GM21515 (cell line): ENCODE measurements at regions not wholly inside any gene's neighbourhood (a gene's known extent, or its start where the extent isn't known, plus 50 kb on each side); places are given as distances from the start of the nearest gene placed in this dataset.

Experiments used
- ATAC-seq: cut with Tn5 transposase; IDR thresholded peaks from one replicate; pipeline ENCODE4 v1.9.1; 2021; ENCODE audit not compliant: unreplicated experiment

- no peak for ATAC-seq
Measured at GRCh38 chr4:124188595-124188994, 523.9 kb downstream of the ANKRD50 start.

GRCh38 chr4:124189545-124189944 lies 523.0 kb downstream of the ANKRD50 start:
- no peak for ATAC-seq

DNA sequence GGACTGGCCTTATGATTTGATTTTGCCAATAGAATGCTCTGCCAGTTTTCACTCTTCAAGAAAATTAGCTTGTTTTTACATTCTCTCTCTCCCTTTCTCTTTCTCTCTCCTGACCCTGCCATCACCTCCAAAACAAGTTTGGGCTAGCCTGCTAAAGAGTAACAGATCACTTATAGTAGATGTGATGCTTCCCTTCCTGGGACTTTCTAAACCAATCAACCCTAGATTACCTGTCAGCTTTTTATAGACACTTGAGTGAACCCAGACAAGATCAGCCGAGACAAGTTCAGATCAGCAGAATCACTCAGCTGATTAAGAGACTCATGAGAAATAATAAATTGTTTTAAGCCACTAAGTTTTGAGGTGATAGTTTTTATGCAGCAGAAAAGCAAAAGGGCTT lies 521.2 kb downstream of the ANKRD50 start:
- no peak for ATAC-seq

DNA sequence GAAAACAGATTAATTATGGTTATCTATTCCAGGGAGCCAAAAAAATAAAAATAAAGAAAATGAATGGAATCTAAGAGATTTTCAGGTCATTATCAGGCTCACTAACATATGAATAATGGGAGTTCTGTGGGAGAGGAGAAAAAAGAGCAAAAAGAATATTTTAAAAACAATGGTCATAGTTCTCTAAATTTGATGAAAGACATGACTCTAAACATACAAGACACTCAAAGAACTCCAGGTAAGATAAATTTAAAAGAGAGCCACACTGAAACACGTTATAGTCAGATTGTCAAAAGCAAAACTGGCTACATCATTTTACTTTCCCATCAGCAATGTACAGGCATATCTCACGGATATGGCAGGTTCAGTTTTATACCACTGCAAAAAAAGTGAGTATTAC lies 520.0 kb downstream of the ANKRD50 start:
- no peak for ATAC-seq

- no peak for ATAC-seq
Measured at GRCh38 chr4:124199185-124199584, 513.3 kb downstream of the ANKRD50 start.

DNA sequence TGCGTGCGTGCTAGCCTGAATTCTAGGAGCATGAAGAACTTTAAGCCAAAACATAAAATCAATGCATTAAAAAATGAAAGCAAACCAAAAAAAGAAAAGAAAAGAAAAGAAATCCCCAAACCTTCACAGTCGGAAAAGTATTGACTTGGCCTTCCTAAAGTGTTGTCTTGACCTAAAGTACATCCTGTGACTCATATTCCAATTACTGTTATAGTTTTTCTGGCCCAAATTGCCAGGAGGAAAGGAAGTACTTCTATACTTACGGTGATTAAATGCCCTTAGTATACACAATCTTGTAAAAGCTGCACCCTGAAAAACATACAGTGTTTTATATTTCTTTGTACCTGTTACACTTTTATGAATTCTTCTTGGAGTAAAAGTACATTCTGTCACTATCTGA lies 512.8 kb downstream of the ANKRD50 start:
- no peak for ATAC-seq

DNA sequence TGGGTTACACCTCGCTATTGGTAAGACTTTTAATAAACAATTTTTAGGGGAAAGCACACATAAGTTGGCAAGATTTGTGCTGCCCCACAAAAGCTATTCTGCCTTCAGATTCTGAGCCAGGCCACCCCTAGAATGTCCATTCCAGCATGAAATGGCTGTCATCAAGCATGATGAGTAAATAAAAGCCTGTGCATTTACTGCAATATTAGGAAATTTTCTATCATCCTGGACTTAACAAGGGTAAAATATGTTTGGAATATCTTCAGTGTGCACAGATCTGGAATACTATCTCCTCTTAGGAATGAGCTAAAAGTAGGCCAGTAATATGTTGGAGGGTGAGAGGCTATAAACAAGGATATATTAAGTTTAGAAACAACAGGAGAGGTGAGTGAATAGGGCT lies 510.9 kb downstream of the ANKRD50 start:
- no peak for ATAC-seq

DNA sequence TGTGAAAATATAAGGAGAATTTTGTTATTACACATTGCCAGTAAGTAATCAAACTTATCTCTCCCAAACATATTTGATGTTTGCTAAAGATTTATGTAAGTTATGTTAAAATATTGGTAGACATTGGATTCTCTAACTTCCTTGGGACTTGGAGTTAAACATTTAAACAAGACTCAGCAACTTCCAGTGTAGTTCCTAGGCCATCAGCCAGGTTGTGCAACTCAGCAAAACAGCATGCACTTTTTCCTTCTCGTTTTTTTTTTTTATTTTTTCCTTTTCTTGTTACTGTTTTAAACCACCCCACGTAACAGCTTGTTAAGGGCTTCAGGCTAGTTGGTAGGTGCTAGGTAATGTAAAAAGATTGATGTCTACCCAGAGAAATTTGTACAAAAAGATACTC lies 510.4 kb downstream of the ANKRD50 start:
- ATAC-seq, result no peak

GRCh38 chr4:124203613-124204238 lies 508.8 kb downstream of the ANKRD50 start:
- no peak for ATAC-seq

- no peak for ATAC-seq
Measured at GRCh38 chr4:124206779-124207605, 505.5 kb downstream of the ANKRD50 start.

DNA sequence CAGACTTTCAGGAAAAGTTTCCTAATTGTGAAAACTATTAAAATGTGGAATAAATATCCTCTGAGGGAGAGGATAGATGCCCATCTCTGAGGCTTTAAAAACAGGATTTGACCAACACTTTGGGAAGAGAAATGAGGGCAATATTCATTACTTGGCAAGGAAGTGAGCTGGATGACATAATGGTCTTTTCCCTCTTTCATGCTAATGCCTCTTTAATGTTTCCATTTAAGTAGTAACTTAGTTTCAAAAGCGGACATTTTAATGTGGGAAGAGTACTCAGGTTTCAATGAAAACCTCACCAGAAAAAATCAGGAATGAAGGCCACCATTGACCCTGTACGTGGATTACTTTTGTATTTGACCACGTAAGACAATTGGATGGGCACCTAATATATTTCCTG lies 503.3 kb downstream of the ANKRD50 start:
- ATAC-seq, result no peak

GRCh38 chr4:124209626-124210025 lies 502.9 kb downstream of the ANKRD50 start:
- ATAC-seq, result no peak

DNA sequence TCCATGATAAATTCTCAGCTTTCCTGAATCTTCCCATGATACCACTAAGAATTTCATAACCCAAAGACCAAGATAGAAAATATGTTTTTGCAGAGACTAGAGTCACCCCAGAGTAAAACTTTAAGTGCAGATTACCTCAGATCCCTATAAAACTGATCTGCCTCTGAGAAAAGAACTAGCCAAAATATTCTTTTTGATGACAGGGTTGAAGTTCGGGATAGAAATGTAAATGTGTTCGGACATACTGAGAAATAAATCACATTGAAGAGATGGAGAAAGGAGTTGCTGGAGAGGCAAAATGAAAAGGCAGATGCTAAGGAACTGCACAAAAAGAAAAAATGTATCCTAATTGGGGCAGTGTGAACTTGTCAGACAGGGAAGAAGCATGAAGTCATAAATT lies 501.8 kb downstream of the ANKRD50 start:
- no peak for ATAC-seq

GRCh38 chr4:124212815-124213630 lies 499.5 kb downstream of the ANKRD50 start:
- no peak for ATAC-seq

GRCh38 chr4:124219389-124219788 lies 493.1 kb downstream of the ANKRD50 start:
- ATAC-seq, result no peak

DNA sequence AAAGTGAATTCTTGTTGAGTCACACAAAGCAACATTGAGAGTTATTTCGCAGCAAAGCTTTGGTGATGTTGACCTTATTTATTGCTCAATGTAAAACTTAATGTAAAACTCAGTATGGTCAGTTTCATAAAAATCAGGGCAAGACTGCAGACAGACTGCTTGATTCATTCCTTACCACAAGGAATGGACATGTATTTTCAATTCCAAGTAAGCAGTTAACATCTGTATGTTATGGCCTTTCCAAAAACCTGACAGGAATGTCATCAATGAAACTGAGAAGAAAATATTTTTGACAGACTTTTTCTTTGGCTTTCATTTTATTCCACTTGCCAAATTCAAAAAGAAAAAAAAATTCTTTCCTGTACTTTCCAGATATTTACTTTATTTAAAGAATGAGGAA lies 488.3 kb downstream of the ANKRD50 start:
- no peak for ATAC-seq

DNA sequence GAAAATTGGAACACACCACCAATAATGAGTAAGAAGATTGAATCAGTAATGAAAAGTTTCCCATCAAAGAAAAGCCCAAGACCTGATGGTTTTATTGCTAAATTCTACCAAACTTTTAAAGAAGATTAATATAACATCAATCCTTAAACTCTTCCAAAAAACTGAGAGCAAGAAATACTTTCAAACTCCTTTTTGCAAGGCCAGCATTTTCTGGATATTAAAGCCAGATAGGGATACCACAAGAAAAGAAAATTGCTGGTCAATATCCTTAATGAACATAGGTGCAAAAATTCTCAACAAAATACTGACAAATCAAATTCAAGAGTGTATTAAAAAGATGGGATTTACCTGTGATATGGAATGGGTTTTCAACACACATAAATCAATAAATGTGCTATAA lies 484.6 kb downstream of the ANKRD50 start:
- ATAC-seq, result no peak

- ATAC-seq, result no peak
Measured at GRCh38 chr4:124230268-124230667, 482.3 kb downstream of the ANKRD50 start.

DNA sequence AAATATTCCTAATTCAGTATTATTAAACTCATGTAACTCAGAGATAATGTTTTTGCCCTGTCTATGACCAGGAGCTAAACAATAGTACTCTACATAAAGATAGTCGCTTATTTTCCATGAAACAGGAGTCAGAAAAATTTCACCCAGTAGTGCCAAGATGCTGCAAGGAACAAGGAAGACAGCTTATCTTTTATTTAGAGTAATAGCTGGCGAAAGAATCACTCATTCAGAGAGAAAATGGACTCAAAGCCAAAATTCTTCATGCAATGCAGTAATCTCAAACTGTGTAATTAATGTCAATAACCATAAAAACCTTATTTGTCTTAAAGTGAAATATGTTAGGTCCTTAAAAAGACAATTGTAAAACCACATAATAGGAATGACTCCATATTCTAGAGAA lies 477.8 kb downstream of the ANKRD50 start:
- ATAC-seq, result no peak

GRCh38 chr4:124243671-124244366 lies 468.7 kb downstream of the ANKRD50 start:
- ATAC-seq, result no peak

GRCh38 chr4:124253080-124253479 lies 459.5 kb downstream of the ANKRD50 start:
- ATAC-seq, result no peak
